HG03159 (cell line): ENCODE measurements at regions not wholly inside any gene's neighbourhood (a gene's known extent, or its start where the extent isn't known, plus 50 kb on each side); places are given as distances from the start of the nearest gene placed in this dataset.

Experiments used
- ATAC-seq: cut with Tn5 transposase; IDR thresholded peaks from one replicate; pipeline ENCODE4 v1.9.1; 2021; ENCODE audit warnings: mild to moderate bottlenecking, moderate library complexity; ENCODE audit not compliant: unreplicated experiment

DNA sequence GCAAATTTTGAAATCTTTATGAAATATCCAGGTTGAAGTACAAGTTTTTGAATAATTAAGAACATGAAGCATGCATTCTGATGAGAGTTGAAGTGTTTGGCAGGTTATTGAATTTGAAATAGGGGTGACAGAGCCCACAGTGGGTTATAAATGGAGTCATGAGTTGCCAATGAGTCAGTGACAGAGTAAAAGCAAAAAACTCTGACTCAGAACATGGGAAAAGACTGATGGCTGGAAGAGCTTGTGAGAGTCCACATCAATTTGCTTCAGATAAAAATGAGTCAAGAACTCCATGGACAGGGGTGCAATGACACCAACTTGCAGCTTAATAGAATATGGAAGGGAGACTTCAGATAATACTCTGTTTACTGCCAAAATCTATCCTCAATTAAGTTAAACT, 105.3 kb downstream of the SLC6A15 start:
- ATAC-seq: no peak

DNA sequence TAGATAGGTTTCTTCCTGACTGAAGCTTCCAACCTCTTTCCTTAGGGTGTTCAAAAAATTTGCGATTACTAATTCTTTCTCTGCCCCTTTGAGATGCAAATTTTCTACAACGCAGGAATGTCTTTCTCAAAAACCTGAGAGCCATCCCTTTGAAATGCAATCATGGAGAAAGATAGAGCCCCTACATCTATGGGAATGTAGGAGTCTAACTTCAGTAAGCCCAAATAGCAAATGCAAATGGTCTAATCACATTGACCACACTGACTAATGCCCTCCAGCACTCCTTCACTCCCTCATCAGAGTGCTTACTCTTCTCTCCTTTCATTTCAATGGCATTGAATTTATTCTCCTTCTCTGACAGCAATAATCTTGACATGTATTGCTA, 107.1 kb downstream of the SLC6A15 start:
- no peak for ATAC-seq

DNA sequence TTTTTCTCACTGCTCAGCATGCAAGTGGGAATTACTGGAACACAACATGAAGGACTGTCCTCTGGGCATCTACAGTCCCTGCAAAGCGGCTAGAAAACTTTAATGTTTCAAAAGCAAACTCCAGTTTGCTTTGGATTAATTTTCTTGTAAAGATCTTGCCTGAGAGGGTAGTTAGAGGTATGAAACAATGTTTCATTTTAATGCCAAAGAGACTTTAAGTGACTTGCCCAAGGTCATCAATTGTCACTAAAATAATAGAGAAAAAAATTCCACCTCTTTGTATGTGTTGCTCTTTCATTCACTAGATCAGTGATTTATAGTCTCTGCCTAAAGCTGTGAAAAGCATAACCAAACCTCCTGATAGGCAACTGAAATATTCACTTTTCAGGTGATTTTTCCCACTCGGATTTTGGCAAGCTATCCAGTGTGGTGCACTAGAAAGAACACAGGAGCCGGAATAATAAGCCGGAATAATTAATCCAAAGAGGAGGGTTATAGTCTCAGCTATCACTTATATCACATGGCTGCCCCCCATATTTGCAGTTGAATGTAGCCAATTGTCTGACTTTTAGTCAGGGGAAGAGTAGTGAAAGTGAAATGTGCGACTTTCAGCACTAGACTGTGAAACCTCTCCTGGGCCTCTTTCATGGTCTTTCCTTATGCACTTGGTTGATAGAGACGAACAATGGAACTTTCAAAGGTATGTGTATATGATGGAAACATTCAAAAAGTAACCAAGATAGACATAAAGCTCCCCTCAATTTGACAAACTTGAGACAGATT, 107.7 kb downstream of the SLC6A15 start:
- no peak for ATAC-seq

DNA sequence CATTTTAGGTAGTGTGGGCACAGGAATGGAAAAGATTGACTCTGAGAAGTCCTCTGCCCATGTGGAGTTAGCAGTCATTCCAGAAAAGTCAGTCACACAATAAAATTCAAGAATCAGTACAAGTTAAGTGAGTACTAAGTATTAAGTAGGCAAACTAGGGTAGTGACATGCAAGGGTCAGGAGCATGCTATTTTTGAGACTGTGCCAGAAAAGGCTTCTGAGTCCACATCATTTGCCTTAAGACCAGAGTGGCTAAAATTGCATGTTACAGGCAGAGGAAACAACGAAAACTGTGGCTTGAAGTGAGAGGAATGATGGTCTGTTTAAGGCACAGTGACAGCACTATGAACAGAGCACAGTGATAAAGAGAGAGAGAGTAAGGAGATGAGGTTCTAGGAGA, 108.9 kb downstream of the SLC6A15 start:
- ATAC-seq: no peak

DNA sequence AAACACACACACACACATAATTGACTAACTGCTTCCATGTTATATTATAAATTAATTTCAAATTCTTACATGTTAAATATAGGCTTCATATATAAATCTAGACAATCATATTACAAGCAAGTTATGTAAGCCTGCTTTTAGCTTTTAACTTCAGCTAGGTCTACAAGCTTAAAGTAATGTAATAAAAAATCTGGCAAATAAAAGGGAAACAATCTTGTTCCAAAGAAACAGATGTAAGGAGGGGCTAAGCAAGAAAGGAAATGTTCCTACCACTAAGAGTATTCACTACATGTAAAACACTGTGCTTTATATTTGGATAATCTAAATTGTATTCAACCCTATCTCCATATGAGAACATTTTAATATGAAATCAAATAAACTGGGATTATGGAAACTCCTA, 110.4 kb downstream of the SLC6A15 start:
- ATAC-seq: no peak

DNA sequence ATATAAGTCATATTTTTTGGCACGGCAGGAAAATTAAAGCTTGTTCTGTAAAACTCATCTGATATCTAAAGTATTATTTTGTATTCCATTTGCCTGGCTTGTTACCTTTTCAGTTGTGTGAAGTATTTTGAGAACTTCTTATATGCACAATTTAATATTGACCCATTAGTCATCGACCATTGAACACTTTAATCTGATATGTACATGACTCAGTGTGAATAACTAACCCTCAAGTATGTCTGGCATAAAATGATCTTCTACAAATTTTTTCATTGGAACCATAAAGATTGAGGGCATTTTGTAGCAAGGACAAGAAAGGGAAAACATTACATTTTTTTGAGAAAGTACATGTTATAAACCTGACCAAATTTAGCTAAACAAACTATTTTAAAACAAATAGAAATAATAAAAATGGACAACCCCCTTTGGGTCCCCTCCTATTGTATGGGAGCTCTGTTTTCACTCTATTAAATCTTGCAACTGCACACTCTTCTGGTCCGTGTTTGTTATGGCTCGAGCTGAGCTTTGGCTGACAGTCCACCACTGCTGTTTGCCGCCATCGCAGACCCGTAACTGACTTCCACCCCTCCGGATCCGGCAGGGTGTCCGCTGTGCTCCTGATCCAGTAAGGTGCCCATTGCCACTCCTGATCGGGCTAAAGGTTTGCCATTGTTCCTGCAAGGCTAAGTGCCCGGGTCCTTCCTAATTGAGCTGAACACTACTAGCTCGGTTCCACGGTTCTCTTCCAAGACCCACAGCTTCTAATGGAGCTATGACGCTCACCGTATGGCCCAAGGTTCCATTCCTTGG, 118.8 kb downstream of the SLC6A15 start:
- ATAC-seq: no peak

DNA sequence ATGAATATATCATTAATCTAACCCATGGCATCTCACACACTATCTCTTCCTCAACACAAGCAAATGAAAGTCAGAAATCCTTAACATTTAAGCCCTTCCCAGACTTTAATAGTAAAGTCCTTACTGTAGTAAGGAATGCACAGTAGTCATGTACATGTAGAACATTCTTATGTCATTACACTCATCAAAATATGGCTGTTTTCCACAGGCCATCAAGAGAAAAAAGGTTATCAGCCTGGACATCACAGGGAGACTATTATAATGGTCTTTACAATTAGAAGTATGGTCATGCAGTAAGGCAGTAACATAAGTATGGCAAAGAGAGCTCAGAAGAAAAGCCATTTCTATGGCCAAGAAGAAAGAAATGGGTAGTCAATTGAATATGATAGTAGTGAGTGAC, 121.2 kb downstream of the SLC6A15 start:
- no peak for ATAC-seq

DNA sequence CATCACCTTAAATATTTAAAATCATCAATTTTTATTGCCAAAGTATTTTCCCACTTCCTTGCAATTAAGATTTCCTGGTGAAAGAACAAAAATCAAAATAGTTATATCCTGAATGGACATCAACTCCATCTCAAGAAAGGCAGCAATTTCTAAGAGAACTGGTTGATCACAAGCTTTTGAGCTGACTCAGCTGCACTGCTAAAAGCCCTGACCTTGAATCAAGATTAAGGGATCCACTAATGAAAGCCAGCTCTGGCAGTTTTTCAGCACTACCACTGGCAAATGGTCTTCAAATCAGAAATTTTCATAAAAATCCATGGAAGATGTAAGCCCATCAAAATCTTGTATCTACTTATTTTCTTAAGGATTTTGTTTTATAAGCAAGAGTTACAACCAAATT, 123.4 kb downstream of the SLC6A15 start:
- no peak for ATAC-seq

DNA sequence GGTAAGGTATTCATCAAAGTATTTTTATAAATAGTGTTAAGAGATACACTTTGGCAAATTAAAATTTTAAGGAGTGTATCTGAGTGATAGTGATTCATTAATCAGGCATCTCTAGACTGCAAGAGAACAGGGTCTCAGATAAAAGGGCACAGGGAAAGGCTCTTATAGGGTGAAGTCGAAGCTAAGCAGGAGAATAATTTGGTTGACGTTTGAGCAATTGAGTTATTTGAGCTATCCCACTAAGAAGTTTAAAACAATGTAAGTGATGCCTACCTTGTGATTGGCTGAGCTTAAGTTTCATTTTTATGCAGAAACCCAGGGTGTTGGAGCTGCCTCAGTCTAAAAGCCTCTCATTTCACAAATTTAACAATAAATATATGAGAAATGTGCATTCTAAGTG, 125.3 kb downstream of the SLC6A15 start:
- ATAC-seq: no peak

DNA sequence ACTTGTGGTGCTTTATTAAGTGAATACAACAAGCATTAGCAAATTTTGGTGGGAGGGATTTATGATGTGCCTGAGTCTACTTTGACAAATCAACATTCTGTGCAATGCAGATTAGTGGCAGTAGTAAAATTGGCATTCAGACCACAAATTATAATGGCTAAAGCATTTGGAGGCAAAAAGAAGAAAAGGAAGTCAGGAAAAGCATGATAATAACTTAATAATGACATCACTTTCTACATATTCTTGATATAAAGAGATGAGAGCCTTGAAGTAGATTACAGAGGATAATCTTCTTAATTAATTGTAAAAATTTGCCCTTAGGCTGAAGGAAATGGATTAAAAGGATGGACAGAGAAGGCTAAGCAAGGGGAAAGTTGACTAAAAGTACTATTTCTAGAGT, 126.0 kb downstream of the SLC6A15 start:
- ATAC-seq: no peak

DNA sequence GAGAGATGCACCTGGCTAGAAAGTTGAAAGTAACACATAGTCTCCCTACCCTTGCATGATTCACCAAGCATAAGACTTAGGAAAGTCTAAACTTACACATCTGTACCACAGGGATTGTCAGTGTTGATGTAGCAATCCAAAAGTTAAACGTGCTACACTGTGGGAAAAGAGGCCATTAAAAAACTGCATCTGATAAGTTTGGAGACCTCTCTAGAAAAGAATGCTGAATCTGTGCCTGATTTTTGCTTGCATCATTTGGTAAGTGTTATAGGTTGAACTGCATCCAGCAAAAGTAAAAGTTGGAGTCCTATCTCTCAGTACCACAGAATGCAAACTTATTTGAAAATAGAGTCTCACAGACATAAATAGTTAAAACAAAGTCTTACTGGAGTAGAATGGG, 126.6 kb downstream of the SLC6A15 start:
- no peak for ATAC-seq

DNA sequence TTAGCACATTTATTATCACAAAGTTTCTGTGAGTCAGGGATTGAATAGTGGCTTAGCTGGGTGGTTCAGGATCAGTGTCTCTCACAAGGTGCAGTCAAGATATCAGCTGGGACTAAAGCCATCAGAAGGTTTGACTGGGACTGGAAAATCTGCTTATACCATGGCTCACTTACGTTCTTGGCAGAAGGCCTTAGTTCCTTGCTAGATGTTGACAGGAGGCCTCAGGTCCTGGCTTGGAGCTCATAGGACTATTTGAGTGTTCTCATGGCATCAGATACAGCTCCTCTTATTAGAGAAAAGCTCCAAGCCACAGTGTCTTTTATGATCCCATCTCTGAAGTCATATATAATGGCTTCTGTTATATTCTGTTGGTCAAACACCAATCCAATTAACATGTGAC, 127.3 kb downstream of the SLC6A15 start:
- no peak for ATAC-seq

DNA sequence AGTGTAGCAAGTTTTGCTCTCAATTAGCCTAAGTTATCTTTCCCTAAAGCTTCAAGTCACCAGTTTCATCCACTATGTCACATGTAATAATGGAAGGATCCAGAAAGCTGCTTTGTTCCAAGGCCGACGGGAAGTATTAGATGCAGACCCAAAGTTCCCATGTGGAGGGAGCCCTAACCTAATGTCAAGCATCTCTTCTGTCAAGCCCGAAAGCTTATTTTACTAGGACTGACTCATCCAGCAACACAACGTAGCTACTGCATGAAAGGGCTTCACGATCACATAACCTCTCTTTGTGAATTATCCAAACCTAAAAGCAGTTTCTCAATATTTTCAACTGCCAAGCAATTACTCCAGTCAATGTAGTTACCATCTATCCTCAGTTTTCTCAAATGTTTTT, 133.4 kb downstream of the SLC6A15 start:
- ATAC-seq: no peak

DNA sequence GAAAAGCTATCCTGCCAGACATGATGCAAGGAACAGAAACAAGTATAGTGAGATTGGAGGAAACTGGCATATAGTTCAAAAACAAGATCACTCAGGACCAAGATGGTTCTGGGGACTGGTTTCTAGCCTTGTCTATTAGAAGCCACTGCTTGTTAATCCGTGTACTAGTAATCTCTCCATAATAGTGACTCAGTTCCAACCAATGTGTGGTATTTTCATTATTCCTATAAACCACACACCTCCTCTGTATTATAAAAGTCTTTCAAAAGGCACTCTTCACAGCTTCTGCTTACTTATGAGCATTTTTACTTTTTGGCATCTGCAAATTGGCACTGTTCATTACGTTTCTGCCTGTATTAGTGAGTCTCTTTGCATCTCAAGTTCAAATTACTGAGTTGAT, 140.3 kb downstream of the SLC6A15 start:
- no peak for ATAC-seq

DNA sequence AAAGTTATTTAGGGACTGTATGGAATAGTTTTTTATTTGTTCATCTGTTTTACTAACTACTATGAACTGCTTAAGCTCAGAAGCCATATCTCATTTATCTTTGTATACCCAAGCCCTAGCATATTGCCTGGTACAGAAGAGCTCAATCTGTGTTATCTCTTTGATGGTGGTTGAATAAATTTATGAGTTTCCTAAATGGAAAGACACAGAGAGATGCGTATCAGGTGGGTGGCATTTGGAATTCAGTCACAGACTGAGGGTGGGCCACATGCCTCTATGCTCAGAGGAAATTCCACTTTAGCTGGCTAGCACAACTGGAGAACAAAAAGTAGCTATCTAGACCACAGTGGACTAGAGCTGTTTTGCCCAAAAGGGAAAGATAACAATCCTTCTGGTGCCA, 145.5 kb downstream of the SLC6A15 start:
- no peak for ATAC-seq

DNA sequence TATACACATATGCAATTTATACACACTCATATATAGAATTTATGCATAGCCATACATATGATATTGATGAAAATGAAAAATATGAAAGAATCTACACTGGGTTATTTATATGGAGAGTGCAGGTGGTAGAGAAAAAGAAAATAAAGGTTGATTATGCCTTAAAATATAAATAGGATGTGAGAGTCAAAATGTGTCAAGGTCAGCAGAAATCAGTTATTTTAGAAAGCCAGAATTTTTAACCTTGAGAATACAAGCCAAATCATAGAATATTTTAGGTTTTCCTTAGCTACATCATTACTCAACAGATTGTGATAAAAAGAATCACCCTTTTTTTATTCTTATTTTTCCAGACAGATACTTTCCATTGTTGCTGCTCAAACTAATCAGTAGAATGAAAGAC, 146.2 kb downstream of the SLC6A15 start:
- ATAC-seq: no peak

DNA sequence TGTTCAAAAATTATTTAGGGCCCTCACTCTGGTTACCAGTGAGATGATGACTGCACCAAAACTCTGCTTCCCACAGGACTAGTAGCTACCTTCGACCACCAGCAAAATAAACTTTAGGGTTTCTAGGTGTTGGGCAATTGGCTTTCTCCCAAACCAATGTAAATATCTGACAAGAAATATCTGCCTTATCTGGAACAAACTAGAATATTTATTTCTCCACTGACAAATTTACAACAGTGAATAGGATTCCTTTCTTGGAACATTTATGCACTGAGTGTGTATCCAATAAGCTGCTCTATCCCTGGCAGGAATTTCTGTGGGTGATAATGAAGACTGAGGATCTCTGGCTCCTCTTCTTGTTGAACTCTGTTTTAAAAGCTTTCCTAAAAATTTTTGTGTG, 148.6 kb downstream of the SLC6A15 start:
- ATAC-seq: no peak

DNA sequence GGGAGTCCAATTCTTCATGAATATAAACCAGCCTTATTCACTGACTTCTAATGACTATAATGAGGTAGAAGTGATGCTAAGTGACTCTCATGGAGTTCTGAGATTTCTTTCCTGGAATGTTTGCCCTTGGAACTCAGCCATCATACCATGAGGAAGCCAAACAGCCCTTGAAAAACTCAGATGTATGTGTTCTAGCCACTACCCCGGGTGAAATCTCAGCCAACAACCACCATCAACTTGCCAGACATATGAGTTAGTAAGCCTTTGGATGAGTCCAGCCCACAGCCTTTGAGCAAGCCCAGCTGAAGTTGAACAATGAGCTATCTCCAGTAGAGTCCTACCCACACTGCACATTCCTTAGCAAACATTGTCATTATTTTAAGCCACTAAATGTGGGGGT, 149.5 kb downstream of the SLC6A15 start:
- no peak for ATAC-seq

DNA sequence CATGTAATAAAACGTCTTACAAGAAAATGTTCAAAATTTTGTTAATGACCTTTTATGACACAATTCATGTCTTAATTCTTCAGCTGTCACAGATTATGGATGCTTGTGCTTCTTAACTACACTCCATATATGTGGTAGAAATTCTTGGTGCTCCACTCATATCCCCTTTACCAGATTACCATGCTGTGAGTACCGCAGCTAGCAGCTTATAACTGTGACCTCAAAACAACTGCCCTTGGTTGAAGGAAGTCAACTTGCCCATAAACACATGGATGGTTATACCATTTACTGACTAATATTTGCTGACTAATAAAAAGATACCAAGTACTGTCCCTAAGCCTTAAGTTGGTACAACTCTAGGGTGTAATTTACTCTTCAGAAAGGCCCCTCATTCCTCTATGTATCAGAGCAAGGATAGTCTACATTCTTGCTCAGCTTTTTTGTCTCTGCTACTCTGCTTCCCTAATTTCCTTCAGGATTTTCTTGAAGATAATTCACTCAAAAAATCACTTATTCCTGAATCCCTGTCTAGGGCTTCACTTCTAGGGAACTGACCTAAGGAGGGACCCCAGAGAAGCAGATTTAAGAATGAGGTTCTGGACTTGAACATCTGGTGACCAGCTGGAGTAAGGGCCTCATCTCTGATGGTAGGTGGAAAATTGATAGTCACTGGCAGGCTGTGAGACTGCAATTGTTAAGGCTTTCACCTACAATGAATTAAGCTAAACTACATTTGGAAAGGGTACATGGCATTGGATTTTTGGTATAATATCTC, 152.3 kb downstream of the SLC6A15 start:
- no peak for ATAC-seq

DNA sequence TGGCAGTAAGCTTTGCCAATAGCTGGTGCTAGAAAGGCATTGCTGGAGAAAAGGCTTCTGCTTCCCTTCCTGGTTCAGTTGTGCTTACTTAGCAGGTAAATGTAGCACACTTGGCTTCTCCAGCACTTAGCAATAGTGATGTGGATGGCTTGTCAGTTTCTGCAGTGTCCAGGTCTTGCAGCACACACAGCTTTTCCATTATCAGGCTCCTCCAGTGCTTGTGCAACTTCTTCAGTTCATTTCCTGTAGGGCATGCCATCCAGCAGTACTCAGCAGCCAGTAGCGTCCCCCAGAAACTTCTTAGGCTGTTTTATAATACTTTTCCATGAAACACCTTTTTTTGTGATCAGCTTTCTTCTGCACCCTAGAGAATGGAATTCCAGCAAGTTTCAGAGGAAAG, 154.6 kb downstream of the SLC6A15 start:
- ATAC-seq: no peak

DNA sequence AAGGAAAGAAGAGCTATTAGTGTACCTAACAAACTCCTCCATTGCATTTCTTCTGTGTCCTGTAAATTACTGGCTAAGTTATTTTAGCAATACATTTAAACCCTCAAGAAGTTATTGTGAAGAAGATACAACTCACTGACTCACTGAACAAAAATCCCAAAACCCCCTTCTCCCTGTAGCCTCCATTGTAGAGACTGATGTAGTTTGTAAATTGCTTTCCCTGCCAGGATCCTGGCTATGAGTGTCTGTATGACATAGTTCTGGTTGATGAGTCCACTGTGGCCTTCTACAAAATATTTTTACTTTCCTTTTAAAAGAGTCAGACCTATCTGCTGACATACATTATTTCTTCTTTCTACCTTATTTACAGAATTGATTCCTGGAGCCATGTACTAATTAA, 155.6 kb downstream of the SLC6A15 start:
- no peak for ATAC-seq

DNA sequence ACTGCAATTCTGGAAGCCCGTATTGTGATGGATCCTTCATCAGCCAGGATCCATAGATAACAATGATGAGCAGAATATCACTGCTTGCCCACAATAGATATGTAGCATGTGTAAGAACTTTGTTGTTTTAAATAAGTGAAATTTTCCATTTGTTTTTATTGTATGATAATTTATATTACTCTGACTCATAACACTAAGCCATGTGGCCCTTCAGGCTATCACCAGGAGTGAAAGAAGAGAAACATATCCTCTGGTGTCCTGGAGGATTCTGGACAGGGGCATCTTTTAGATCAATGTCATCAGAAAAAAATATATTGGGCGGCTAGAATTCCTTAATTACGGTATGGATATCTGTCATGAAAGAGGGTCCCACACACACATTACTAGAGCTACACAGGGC, 167.5 kb downstream of the SLC6A15 start:
- ATAC-seq: no peak
